GM12865 (cell line): ENCODE measurements at regions not wholly inside any gene's neighbourhood (a gene's known extent, or its start where the extent isn't known, plus 50 kb on each side); places are given as distances from the start of the nearest gene placed in this dataset.
A peak's percentile ranks its signal among the peaks of the same experiment; 100 is the strongest.

Experiments
- DNase-seq: peaks from one replicate; pipeline ENCODE4 v3.0.0; 2010; ENCODE audit warnings: low read depth
- H3K4me3 ChIP-seq: 2 replicates; pipeline ENCODE4 v1.5.1; 2011; ENCODE audit warnings: mild to moderate bottlenecking, low read depth, low read length, control low read depth
- TF ChIP-seq, protein P1 (sequence below): IDR thresholded peaks from 2 replicates; pipeline ENCODE4 v1.5.1; 2011; ENCODE audit warnings: low read length, control low read depth, low read depth, inconsistent platforms; ENCODE audit not compliant: insufficient read depth; ENCODE audit errors: missing control alignments

DNA sequence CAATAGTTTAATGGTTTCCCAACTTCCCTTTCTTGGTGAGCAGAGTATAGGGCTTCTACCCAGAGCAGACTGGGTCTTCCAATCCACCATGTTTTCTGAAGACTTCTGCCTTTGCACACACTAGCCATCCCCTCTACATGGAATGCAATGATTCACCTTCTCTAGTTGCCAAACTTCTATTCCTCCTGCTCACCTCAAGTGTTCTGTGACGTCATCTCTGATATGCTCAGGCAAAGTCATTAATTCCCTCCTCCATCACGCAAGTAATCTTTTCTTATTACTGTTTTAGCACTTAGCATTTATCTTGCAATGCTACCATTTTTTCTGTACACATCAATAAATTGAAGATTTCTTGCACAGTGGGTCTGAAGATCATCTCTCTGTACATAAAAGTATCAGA is 174.2 kb downstream of the RBM26 start:
- TF ChIP-seq, protein P1, sequence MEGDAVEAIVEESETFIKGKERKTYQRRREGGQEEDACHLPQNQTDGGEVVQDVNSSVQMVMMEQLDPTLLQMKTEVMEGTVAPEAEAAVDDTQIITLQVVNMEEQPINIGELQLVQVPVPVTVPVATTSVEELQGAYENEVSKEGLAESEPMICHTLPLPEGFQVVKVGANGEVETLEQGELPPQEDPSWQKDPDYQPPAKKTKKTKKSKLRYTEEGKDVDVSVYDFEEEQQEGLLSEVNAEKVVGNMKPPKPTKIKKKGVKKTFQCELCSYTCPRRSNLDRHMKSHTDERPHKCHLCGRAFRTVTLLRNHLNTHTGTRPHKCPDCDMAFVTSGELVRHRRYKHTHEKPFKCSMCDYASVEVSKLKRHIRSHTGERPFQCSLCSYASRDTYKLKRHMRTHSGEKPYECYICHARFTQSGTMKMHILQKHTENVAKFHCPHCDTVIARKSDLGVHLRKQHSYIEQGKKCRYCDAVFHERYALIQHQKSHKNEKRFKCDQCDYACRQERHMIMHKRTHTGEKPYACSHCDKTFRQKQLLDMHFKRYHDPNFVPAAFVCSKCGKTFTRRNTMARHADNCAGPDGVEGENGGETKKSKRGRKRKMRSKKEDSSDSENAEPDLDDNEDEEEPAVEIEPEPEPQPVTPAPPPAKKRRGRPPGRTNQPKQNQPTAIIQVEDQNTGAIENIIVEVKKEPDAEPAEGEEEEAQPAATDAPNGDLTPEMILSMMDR: no peak
- DNase-seq: no peak
- H3K4me3 ChIP-seq: no peak overlapping the region

DNA sequence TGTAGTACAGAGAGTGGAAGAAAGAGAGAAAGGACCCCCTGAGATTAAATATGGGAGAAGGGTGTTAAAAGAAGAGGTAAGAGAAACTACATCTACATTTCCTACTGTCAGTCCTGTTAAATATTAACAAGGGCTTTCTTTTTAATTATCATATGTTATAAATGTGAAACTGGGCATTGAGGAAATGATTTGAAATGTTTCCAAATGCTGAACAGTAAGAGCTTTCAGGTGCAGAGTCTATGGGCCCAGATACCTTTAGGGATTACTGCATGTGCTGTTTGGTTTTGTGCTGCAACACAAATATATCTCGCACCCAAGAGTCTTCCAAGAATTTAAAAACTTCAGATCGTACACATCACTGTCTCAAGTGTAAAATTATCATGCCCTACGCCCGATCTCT is 176.3 kb downstream of the RBM26 start:
- TF ChIP-seq, protein P1: no peak
- H3K4me3 ChIP-seq: no peak overlapping the region
- DNase-seq: no peak

DNA sequence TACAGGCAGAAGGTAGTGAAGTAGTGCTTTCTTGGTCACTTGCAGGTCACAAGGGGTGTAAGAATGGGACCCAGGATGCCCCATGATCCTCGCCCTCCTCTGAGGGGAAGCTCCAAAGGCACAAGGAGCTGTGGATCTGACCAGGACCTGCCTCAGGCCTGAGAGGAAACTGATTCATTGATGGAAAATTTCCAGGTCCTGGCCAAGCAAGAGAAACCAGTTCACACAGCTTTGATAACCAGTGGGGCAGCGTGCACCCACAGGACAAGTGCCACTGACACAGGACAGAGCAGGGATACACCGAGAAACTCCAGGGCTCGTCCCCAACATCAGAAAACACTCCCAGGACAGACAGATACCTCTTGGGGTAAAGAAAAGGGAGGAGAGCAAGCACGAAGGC is 177.1 kb downstream of the RBM26 start:
- DNase-seq: no peak

DNA sequence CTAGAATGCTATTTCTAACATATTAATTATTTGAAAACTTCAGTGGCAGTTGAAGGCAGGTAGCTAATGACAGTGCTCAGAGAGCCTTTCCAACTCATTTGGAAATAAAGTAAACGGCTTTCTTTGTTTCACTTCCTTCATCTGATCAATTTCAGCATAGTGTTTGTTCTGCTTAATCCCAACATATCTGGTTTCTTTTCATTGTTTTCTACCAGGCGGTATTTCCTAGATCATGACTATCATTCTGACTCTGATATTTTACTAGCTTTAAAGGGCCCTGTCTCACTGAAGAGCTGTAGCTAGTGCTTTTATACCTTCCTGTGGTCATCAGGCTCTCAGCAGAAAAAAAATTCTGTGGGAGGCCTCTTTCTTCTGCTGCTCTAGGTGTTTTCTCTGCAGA is 178.6 kb downstream of the RBM26 start:
- DNase-seq: peak; percentile 62
- H3K4me3 ChIP-seq: no peak overlapping the region
- TF ChIP-seq, protein P1: no peak

More for the DNA sequence above, 177.1 kb downstream of the RBM26 start:
- TF ChIP-seq, protein P1: no peak
- no peak overlapping the region for H3K4me3 ChIP-seq

DNA sequence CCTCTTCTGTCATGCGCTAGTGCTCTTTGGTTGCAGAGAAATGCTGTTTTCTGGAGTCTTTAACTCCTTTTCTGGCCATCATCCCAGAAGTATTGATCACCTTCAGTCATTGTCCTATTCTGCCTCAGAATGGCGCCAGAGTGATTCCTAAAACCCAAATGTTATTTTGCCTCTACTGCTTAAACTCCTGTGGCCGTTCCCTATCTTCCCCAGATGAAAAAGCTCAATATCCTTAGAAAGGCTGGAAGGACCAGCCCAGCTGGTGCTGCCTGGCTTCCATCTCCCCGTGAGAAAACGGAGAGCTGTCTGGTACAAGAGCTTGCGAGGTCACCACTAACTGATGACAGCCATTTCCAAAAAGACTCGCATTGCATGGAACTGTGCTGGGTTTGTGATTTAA is 179.1 kb downstream of the RBM26 start:
- H3K4me3 ChIP-seq: no peak overlapping the region
- TF ChIP-seq, protein P1: no peak
- DNase-seq: no peak

DNA sequence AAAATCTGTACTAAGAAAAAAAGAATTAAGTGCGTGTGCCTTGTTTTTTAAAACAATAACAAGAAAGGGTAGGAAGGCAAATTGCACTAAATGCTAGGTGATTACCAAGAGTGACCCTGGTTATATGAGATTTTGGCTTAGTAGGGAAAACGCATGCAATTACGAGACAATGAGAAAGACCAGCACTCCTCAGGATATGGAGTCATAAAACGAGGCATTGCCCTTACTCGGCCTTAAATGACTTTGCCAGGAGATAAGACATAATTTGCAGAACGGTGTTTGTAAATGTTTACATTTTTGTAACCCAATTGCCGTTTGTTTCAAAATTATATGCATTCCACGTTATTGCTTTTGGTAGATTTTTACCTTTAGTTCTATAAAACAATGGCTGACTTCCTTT is 179.8 kb downstream of the RBM26 start:
- TF ChIP-seq, protein P1: no peak
- no peak for DNase-seq
- no peak overlapping the region for H3K4me3 ChIP-seq

DNA sequence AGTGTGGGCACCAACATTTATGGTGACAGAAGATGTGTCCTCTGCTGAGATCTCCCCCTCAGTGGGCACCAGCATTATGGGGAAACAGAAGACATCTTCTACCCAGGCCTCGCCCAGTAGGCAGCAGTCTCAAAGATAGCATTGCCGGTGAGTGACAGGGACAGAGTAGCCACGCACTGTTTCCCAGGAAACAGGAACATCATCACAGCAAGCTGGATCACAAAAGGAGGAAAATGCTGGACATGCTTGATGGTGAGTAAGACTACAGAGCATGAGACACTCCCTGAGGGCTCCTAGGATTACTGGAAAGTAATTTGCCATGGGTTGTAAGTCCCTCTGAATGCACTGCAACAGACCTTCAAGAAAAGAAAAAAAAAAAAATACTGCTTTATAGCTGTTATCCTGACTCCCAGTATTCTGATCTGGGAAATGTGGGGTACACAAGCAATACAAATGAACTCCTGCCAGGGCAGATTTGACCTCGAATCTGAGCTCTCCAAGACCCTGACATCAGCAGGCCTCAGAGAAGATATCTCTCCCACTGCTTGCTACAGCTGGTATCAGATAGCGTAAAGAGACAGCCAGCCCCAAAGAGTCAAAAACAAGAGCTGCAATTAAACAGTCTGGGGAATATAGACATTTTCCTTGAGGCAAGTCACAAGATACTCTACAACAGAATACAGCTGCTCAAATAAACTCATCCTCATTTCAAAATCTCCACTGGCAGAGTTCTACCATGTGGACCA is 180.4 kb downstream of the RBM26 start:
- DNase-seq: no peak
- TF ChIP-seq, protein P1: no peak
- H3K4me3 ChIP-seq: no peak overlapping the region
